ENCODE measurements at regions not wholly inside any gene's neighbourhood (a gene's known extent, or its start where the extent isn't known, plus 50 kb on each side); places are given as distances from the start of the nearest gene placed in this dataset.

- TF ChIP-seq CTCF (IDR thresholded peaks at IDR 0.05) (no peak), POLR2A (IDR thresholded peaks at IDR 0.05) (no peak), POLR2AphosphoS5 (IDR thresholded peaks at IDR 0.05) (no peak)
Observed at GRCh38 chr9:93392974-93393373, 58.5 kb upstream of the FAM120A start.

Data from prostate gland (tissue), 2 donors.